ENCODE measurements at regions not wholly inside any gene's neighbourhood (a gene's known extent, or its start where the extent isn't known, plus 50 kb on each side); places are given as distances from the start of the nearest gene placed in this dataset.

DNA sequence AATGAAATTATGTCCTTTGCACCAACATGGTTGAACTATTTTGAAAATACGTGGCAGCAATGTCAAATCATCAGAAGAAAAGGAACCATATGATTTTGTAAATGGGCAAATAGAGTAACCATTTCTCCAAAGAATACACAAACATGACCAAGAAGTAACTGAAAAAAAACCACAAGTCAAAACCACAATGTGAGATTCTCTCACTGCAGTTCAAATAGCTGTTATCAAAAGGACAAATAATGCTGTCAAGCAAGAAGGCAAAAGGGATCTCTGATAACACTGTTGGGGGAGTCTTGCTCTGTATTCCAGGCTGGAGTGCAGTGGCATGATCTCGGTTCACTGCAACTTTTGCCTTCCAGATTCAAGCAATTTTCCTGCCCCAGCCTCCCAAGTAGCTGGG is 170.7 kb upstream of the XIST start:
- Histone ChIP-seq H3K4me1 (ENCODE audit: low read depth) (no peaks in the 10 kb centered on the region), H3K36me3 (no peaks in the 10 kb centered on the region), H3K27me3 (no peaks in the 10 kb centered on the region), H3K27ac (no peak overlapping the region), H3K4me3 (no peak overlapping the region), H3K9me3 (ENCODE audit: low read depth) (no peaks in the 10 kb centered on the region)
- no peak for DNase-seq (ENCODE audit: low read depth in 1 of 2, low spot score in 1 of 2)
- TF ChIP-seq, protein P1, sequence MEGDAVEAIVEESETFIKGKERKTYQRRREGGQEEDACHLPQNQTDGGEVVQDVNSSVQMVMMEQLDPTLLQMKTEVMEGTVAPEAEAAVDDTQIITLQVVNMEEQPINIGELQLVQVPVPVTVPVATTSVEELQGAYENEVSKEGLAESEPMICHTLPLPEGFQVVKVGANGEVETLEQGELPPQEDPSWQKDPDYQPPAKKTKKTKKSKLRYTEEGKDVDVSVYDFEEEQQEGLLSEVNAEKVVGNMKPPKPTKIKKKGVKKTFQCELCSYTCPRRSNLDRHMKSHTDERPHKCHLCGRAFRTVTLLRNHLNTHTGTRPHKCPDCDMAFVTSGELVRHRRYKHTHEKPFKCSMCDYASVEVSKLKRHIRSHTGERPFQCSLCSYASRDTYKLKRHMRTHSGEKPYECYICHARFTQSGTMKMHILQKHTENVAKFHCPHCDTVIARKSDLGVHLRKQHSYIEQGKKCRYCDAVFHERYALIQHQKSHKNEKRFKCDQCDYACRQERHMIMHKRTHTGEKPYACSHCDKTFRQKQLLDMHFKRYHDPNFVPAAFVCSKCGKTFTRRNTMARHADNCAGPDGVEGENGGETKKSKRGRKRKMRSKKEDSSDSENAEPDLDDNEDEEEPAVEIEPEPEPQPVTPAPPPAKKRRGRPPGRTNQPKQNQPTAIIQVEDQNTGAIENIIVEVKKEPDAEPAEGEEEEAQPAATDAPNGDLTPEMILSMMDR (IDR thresholded peaks at IDR 0.05; ENCODE audit: low read depth, low read length) = no peak

DNA sequence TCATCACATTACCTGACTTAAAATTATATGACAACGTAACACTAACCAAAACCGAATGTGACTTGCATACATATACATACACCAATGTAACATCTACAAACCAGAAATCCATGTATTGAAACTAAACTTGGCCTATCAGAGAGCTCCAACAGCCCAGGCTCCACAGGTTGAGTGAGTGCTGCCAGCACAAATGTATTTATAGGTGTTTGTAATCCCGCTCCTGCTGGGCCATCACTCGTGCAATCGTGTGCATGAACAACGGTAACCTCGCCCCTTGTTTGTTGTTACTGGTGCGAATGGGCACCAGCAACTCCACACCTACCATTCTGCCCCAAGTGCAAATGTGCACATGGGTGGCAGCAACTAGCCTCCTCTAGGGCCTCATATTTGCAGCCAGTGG is 165.7 kb upstream of the XIST start:
- Histone ChIP-seq H3K27ac (no peak overlapping the region), H3K4me3 (no peak overlapping the region), H3K4me1 (ENCODE audit: low read depth) (no peaks in the 10 kb centered on the region), H3K27me3 (no peaks in the 10 kb centered on the region), H3K36me3 (no peaks in the 10 kb centered on the region), H3K9me3 (ENCODE audit: low read depth) (no peaks in the 10 kb centered on the region)
- TF ChIP-seq, protein P1 (IDR thresholded peaks at IDR 0.05; ENCODE audit: low read depth, low read length) = no peak
- no peak for DNase-seq (ENCODE audit: low read depth in 1 of 2, low spot score in 1 of 2)

- Histone ChIP-seq H3K9me3 (ENCODE audit: low read depth) (no peaks in the 10 kb centered on the region), H3K27me3 (no peaks in the 10 kb centered on the region), H3K36me3 (no peaks in the 10 kb centered on the region), H3K27ac (no peak overlapping the region), H3K4me1 (ENCODE audit: low read depth) (no peaks in the 10 kb centered on the region), H3K4me3 (no peak overlapping the region)
- TF ChIP-seq, protein P1 (IDR thresholded peaks at IDR 0.05; ENCODE audit: low read depth, low read length) = peak; percentile 59
- DNase-seq (ENCODE audit: low read depth in 1 of 2, low spot score in 1 of 2) = peak; percentile 79 to 80
Measured at GRCh38 chrX:74015379-74016019, 163.0 kb upstream of the XIST start.

DNA sequence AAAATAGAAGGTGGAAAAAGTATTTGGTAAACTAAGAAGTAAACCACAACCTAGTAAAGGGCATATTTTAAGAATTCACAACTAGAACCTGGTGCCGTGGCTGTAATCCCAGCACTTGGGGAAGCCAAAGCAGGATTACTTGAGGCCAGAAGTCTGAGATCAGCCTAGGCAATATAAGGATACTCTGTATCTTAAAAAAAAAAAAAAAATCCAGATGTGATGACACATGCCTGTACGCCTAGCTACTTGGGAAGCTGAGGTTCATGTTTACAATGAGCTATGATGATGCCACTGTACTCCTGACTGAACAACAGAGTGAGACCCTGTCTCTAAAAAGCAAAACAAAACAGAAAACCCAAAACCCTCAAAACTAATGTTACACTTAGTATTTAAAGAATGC is 156.5 kb upstream of the XIST start:
- H3K9me3 ChIP-seq (ENCODE audit: low read depth) = no peaks in the 10 kb centered on the region
- peak in 1 of 2 donors; percentile 22 for DNase-seq (ENCODE audit: low read depth in 1 of 2, low spot score in 1 of 2)
- H3K36me3 ChIP-seq = no peaks in the 10 kb centered on the region
- no peaks in the 10 kb centered on the region for H3K4me1 ChIP-seq (ENCODE audit: low read depth)
- no peaks in the 10 kb centered on the region for H3K27me3 ChIP-seq
- no peak overlapping the region for H3K27ac ChIP-seq
- no peak overlapping the region for H3K4me3 ChIP-seq
- TF ChIP-seq, protein P1 (IDR thresholded peaks at IDR 0.05; ENCODE audit: low read depth, low read length) = no peak

- Histone ChIP-seq H3K4me3 (no peak overlapping the region), H3K36me3 (peaks cover 12% of the 10 kb centered on the region), H3K27me3 (no peaks in the 10 kb centered on the region), H3K27ac (no peak overlapping the region), H3K4me1 (ENCODE audit: low read depth) (no peaks in the 10 kb centered on the region), H3K9me3 (ENCODE audit: low read depth) (no peaks in the 10 kb centered on the region)
- no peak for DNase-seq (ENCODE audit: low read depth in 1 of 2, low spot score in 1 of 2)
- TF ChIP-seq, protein P1 (IDR thresholded peaks at IDR 0.05; ENCODE audit: low read depth, low read length) = no peak
Measured at GRCh38 chrX:73992019-73992418, 139.5 kb upstream of the XIST start.
